Peyer's patch (tissue), 4 donors: ENCODE measurements at regions not wholly inside any gene's neighbourhood (a gene's known extent, or its start where the extent isn't known, plus 50 kb on each side); places are given as distances from the start of the nearest gene placed in this dataset.

Experiments
- CTCF ChIP-seq, 6 experiments: fragments of 450-650 bp in 4 of 6; fragments of 200-600 bp in 2 of 6; sonication (generic) in 1 of 6; IDR thresholded peaks; one replicate each; pipeline ENCODE4 v1.5.1; 2017 to 2019; ENCODE audit warnings: antibody characterized with exemption in 6 of 6, mild to moderate bottlenecking in 3 of 6, moderate library complexity in 1 of 6
- POLR2A ChIP-seq, 2 donors: fragments of 450-650 bp; IDR thresholded peaks; one replicate each; pipeline ENCODE4 v1.5.1; 2017; ENCODE audit warnings: antibody characterized with exemption in 2 of 2, mild to moderate bottlenecking in 2 of 2, moderate library complexity in 2 of 2

GRCh38 chr9:96056226-96056625 is 180.7 kb downstream of the ERCC6L2 start:
- TF ChIP-seq CTCF (IDR thresholded peaks at IDR 0.05): no peak
- no peak for TF ChIP-seq POLR2A (IDR thresholded peaks at IDR 0.05)
